WERI-Rb-1 (cell line): ENCODE measurements at regions not wholly inside any gene's neighbourhood (a gene's known extent, or its start where the extent isn't known, plus 50 kb on each side); places are given as distances from the start of the nearest gene placed in this dataset.
"Not testable (repeated sequence)": the region's sequence is repeated elsewhere in the genome, so short reads cannot be mapped to it uniquely, and the experiment has no call there.

Experiments used
- DNase-seq: peaks from one replicate; pipeline ENCODE4 v3.0.0-alpha.2; 2020
- H3K27ac ChIP-seq: fragments of 250-450 bp; sonication (Bioruptor Pico); 2 replicates; pipeline ENCODE4 v1.5.1; 2020; ENCODE audit warnings: mild to moderate bottlenecking, moderate library complexity
- H3K27me3 ChIP-seq: fragments of 250-450 bp; sonication (Bioruptor Pico); 2 replicates; pipeline ENCODE4 v1.5.1; 2021; ENCODE audit warnings: mild to moderate bottlenecking, low read depth, moderate library complexity; ENCODE audit not compliant: insufficient read depth, severe bottlenecking
- H3K36me3 ChIP-seq: fragments of 250-450 bp; sonication (Bioruptor Pico); 2 replicates; pipeline ENCODE4 v1.5.1; 2020; ENCODE audit warnings: mild to moderate bottlenecking, moderate library complexity
- H3K4me3 ChIP-seq: 2 replicates; pipeline ENCODE4 v1.5.1; 2011; ENCODE audit warnings: low read depth, mild to moderate bottlenecking, control low read depth, low read length
- H3K9me3 ChIP-seq: fragments of 250-450 bp; sonication (Bioruptor Pico); 2 replicates; pipeline ENCODE4 v1.5.1; 2021; ENCODE audit warnings: mild to moderate bottlenecking, moderate library complexity; ENCODE audit not compliant: severe bottlenecking
- TF ChIP-seq, protein P1 (sequence below): IDR thresholded peaks from 2 replicates; pipeline ENCODE4 v1.5.1; 2011; ENCODE audit warnings: low read depth, mild to moderate bottlenecking, control low read depth, inconsistent platforms, low read length

DNA sequence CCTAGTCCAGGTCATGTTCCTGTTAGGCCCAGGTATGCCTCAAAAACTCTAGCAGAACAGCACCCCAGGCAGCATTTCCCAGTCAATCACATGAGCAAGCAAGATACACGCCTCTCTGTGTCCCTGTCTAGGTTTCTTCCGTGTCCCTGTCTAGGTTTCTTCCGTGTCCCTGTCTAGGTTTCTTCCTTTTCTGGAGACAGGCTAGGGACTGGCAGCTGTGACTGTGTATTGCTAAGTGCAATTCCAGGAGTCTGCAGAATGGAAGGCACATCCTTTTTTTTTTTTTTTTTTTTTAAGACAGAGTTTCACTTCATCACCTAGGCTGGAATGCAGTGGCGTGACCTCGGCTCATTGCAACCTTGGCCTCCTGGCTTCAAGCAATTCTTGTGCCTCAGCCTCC is 77.6 kb downstream of the SETD4 start:
- TF ChIP-seq, protein P1, sequence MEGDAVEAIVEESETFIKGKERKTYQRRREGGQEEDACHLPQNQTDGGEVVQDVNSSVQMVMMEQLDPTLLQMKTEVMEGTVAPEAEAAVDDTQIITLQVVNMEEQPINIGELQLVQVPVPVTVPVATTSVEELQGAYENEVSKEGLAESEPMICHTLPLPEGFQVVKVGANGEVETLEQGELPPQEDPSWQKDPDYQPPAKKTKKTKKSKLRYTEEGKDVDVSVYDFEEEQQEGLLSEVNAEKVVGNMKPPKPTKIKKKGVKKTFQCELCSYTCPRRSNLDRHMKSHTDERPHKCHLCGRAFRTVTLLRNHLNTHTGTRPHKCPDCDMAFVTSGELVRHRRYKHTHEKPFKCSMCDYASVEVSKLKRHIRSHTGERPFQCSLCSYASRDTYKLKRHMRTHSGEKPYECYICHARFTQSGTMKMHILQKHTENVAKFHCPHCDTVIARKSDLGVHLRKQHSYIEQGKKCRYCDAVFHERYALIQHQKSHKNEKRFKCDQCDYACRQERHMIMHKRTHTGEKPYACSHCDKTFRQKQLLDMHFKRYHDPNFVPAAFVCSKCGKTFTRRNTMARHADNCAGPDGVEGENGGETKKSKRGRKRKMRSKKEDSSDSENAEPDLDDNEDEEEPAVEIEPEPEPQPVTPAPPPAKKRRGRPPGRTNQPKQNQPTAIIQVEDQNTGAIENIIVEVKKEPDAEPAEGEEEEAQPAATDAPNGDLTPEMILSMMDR: no peak
- Histone ChIP-seq H3K27me3 (peaks cover 96% of the 10 kb centered on the region), H3K36me3 (no peaks in the 10 kb centered on the region), H3K4me3 (no peak overlapping the region), H3K9me3 (peaks cover 28% of the 10 kb centered on the region), H3K27ac (no peak overlapping the region)
- DNase-seq: no peak

GRCh38 chr21:35981514-35982070 is 78.7 kb downstream of the SETD4 start:
- Histone ChIP-seq H3K27me3 (peaks cover 96% of the 10 kb centered on the region), H3K27ac (no peak overlapping the region), H3K4me3 (no peak overlapping the region), H3K9me3 (peaks cover 28% of the 10 kb centered on the region), H3K36me3 (no peaks in the 10 kb centered on the region)
- TF ChIP-seq, protein P1: no peak
- no peak for DNase-seq

DNA sequence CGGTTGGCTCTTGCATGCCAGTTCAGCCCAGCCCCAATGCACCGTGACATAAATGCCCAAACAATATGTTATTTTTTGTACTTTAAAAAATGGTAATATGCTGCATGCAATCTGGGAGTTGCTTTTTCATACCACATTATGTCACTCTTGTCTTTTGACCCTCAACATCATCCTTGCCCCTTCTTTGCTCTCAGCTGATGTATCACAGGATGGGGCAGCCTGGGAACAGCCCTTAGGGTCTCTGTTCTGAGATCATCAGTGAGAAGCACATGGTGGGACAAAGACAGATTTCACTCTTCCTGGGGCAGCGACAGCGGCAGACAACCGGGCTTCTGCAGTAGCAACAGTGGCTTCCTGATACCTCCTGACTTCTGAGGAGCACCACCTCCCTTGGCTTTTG is 79.5 kb downstream of the SETD4 start:
- TF ChIP-seq, protein P1: no peak
- Histone ChIP-seq H3K36me3 (no peaks in the 10 kb centered on the region), H3K9me3 (peaks cover 28% of the 10 kb centered on the region), H3K27me3 (peaks cover 97% of the 10 kb centered on the region), H3K27ac (no peak overlapping the region), H3K4me3 (no peak overlapping the region)
- DNase-seq: no peak

DNA sequence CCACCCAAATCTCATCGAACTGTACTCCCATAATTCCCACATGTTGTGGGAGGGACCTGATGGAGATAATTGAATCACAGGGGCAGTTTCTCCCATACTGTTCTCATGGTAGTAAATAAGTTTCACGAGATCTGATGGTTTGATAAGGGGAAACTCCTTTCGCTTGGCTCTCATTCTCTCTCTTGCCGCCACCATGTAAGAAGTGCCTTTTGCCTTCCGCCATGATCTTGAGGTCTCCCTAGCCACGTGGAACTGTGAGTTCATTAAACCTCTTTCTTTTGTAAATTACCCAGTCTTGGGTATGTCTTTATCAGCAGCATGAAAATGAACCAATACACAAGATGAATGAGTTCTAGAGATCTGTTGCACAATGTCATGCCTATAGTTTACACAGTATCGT is 82.5 kb downstream of the SETD4 start:
- H3K4me3 ChIP-seq, H3K36me3 ChIP-seq, H3K27ac ChIP-seq, DNase-seq: not testable (repeated sequence)
- Histone ChIP-seq H3K9me3 (peaks cover 23% of the 10 kb centered on the region), H3K27me3 (peaks cover 100% of the 10 kb centered on the region)

DNA sequence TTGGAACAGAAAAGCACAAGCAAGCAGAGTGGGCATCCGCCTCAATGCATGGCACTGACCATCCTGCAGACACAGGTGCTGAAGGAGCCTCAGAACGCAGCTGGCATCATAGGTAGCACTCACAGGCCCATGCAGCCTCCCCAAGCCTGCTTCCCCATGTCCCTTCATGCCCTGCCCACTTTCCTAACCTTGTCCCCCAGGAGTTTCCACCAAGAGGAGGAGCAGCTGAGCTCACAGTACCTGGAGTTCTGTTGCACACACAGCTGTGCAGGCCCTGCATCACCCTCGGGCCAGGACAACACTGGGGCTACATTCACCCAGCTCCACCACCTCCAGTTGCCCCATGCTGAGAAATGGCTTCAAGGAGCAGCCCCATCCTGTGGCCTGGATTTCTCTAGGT is 83.4 kb downstream of the SETD4 start:
- H3K4me3 ChIP-seq: no peak overlapping the region
- peaks cover 23% of the 10 kb centered on the region for H3K9me3 ChIP-seq
- TF ChIP-seq, protein P1: no peak
- no peak overlapping the region for H3K27ac ChIP-seq
- DNase-seq: no peak
- peaks cover 100% of the 10 kb centered on the region for H3K27me3 ChIP-seq
- no peaks in the 10 kb centered on the region for H3K36me3 ChIP-seq

DNA sequence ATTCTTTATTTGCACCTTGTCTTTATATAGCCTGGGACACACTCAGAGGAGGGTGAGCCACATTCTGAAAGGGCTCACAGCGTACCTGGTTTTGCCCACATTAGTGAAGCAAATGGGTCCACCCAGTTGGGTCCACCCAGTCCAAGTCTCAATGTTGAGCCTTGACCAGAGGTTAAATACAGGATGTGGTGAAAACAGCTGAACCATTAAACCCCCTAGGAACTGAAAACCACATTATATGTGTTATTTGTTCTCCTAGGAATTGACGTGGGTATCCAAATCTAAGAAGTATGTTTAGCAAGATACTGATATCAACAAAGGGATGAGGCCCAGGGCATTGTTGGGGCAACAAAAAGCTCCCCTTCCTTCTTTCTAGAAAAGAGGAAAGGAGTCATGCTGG is 83.8 kb downstream of the SETD4 start:
- no peak for DNase-seq
- Histone ChIP-seq H3K9me3 (peaks cover 22% of the 10 kb centered on the region), H3K27me3 (peaks cover 100% of the 10 kb centered on the region), H3K36me3 (no peaks in the 10 kb centered on the region), H3K27ac (no peak overlapping the region), H3K4me3 (no peak overlapping the region)
- TF ChIP-seq, protein P1: no peak
